ENCODE measurements at regions not wholly inside any gene's neighbourhood (a gene's known extent, or its start where the extent isn't known, plus 50 kb on each side); places are given as distances from the start of the nearest gene placed in this dataset.

DNA sequence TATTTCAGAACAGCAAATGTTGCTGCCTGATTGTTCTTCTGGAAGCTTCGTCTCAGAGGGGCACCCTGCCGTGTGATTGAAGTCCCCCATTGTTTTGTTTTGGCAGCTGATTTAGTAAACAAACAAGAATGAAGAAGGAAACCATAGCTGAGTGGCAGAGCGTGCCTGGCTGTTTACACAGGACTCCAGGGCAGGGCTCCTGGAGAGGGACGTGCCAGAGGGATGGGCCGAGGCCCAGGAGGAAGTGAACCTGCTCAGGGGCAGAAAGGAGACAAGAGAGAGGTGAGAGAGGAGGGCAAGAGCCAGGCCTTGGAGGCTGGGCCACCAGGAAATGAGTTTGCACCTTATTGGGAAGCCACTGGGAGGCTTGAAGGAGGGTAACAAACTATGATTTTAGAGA, 85.5 kb upstream of the B3GAT1 start:
- TF ChIP-seq, protein P1, sequence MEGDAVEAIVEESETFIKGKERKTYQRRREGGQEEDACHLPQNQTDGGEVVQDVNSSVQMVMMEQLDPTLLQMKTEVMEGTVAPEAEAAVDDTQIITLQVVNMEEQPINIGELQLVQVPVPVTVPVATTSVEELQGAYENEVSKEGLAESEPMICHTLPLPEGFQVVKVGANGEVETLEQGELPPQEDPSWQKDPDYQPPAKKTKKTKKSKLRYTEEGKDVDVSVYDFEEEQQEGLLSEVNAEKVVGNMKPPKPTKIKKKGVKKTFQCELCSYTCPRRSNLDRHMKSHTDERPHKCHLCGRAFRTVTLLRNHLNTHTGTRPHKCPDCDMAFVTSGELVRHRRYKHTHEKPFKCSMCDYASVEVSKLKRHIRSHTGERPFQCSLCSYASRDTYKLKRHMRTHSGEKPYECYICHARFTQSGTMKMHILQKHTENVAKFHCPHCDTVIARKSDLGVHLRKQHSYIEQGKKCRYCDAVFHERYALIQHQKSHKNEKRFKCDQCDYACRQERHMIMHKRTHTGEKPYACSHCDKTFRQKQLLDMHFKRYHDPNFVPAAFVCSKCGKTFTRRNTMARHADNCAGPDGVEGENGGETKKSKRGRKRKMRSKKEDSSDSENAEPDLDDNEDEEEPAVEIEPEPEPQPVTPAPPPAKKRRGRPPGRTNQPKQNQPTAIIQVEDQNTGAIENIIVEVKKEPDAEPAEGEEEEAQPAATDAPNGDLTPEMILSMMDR (IDR thresholded peaks at IDR 0.05) = no peak
- TF ChIP-seq EZH2 (IDR thresholded peaks at IDR 0.05) (no peak), EZH2phosphoT487 (IDR thresholded peaks at IDR 0.05) (no peak)
